ENCODE measurements at regions not wholly inside any gene's neighbourhood (a gene's known extent, or its start where the extent isn't known, plus 50 kb on each side); places are given as distances from the start of the nearest gene placed in this dataset.

DNA sequence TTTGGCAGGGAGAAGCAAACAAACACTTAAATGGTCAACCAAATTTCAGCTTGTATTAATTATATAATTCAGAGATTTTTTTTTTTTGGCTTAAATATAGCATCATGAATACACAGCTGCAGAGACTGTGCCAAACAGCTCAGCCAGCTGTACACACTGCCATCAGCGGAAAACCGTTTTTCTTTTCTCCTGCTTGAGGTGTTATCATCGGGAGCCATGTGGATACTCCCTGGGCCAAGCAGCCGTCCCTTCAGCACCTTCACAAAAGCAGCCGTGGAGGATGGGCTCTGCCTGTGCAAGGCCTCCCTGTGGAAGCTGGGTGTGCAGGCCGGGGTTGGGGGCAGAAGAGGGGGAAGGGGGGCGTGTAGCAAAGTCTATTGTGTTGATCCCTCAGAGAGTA, 85.0 kb downstream of the NUF2 start:
- no peak for FAIRE-seq

DNA sequence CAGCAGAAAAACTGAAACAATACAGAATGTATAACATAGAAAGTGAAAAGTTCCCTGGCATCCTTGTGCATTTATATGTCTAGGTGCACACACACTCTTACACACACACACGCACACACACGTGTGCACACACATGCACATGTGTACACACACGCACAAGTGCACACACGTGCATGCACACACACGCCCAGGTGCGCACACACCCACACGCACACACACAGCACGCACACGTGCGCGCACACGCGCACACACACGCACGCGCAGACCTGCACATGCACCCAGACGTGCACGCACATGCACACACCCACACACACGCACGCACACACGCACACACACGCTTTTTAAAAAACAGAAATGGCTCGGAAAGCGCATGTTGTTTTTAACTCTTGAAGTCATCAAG, 86.5 kb downstream of the NUF2 start:
- no peak for FAIRE-seq

DNA sequence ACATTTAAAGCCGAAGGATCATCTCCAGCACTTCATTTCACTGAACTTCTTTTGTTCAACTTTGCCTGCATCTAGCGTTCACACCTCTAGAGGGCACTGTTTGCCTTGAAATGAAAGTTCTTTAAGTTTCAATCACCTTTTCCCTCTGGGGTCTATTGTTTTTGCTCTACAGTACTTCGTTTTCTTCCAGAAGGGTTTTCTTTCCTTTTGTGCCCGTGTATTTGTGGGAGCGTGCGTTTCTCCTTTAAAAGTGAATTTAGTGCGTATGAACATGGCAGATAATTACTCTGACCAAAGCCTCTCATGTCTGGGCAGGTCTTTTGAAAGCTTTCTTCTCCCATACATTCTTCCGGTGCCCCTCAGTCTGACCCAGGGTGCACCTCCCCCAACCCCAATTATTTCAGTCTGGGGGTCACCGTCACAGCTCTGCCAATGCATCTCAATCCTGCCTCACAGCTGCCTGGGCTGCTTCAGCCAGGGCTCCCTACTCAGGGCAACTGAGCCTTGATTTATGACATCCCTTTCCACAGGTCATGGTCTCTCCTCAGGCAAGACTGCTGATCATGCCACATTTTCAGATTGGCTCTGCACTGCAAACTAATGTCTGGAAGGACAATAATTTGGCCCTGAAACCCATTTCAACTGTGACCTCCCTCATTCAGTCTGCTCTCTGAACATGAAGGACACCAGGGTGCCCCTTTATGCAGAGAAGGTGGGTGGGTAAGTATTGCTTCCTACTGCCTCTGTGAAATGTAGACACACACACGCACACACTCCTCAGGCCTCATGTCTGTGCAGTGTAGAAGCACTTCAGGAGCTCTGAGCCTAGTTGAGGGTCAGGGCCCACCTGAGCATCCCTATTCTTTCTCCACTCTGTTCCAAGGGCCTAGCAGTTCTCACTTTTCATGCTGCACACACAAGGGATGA, 88.6 kb downstream of the NUF2 start:
- no peak for FAIRE-seq

DNA sequence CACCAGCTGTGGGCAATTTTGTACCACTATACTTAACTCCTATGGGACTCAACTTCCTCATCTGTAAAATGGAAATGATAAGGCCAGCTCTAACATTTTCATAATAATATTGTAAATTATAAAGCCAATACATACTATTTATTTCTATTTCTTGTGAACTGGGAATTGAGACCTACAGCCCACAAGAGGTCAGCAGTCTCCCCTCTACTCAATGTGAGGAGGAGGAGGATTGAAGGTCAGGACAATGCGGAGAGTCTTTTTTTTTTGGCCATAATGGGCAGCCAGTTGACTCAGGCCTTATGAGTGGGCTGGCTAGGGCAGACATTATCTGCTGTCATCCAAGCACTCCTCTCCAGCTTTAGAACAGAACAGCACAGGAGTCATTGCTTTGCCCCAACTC, 90.5 kb downstream of the NUF2 start:
- no peak for FAIRE-seq

DNA sequence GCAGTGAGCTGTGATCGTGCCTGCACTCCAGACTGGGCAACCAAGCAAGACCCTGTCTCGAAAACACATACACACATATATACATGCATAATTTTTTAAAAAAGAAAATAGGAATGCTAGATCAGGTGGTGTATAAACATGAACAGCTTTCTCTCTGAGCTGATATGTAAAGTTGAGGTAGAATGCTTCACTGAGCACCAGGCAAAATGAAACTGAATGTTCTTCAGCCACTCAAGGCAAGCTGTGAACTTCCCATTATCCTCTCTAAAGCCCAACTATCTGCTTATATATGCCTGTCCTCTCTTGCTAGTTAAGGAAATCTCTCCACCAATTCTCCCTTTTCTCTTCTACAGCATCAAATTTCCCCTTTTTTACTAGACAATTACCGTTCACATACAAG, 93.0 kb downstream of the NUF2 start:
- no peak for FAIRE-seq

DNA sequence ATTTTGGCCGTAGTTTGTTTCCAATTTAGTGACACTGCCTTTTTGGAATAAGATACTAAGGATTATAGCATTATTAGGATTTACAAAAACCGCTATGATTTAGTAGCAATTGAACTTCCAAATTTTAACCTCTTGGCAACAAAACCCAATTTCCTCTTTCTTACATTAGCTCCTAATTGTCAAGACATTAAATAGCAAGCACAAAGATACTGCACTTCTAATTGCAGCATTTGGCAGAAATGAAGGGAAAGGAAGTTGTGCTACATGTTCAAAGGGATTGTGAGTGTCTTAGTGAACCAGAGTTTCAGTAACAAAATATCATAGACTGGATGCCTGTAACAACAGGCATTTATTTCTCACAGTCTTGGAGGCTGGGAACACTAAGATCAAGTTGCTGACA, 99.9 kb downstream of the NUF2 start:
- no peak for FAIRE-seq

DNA sequence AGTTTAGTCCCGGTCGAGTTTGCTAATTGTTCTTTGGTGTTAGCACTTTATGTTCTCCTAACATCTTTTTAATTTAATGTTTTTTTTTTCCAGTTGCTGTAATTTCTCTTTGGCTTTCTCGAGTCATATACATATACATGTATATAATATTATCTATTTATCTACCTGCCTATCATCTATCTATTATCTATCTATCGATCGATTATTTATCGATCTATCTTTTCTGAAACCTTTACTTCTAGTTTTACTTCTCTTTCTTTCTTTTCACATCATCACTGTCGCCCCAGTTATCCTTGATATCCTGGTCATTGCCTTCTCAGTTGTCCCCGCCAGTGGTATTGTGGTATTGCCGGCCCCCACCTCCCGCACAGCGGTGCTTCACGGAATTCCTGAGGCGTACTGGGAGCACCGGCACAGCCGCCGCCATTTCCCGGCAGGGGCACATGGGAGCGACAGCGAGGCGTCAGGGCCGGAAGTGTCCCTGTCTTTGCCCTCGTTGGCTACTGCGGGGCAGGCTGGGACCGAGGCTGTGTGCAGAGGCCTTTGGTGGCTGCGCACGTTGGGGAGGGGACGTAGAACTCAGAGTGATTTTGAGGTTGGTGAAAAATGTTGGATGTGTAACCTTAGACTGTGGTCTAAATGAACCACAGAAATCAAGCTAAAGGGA, 101.1 kb downstream of the NUF2 start:
- no peak for FAIRE-seq

DNA sequence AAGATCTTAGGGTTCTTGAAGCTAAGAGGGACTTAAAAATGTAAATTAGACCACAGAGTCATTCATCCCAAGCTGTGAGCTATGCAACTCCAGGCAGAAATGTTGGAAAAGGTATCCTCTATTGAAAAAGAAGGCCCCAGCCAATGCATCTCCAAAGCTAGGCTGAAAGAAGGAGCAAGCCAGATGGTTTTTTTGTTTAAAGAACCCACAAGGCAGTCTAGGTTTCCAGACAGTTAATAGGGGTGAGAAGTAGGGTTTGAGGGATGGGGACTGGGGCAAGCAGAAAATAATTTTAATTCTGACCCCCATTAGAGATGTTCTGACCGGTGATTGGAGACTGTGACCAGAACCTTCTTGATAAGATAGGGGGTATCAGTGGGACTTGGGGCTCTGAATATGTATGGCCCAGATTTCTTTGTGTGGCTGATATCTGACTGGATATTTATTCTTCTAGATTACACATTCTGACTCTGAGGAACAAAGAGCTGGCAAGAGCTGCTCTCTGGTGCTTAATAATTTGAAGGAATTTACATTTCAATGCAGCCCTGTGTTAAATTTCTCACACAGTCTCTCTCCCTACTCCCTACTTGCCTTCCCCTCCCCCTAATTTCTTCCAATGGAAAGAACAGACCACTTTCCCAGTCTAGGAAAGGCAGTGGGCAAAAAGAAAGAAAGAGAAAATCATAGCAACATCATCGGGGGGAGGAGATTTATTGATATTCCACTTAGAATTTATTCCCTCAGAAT, 104.9 kb downstream of the NUF2 start:
- no peak for FAIRE-seq

DNA sequence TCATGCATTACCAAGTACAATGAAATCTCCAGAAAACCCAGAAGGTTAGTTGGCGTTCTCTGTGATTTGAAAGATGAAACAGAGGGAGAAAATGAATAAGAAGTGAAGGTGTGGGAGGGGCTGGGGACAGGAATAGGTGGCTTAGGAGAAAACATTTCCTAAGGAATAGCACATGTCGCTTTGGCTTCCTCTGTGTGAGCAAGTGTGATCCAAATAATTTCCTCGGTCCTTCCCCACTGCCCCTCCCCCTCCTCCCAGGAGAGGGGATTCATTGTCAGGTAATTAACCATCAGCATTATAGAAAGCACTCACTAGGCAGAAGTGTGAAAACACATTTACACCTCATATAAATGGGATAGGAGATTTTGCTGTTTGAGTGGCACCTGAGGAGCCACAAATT, 105.5 kb downstream of the NUF2 start:
- no peak for FAIRE-seq

DNA sequence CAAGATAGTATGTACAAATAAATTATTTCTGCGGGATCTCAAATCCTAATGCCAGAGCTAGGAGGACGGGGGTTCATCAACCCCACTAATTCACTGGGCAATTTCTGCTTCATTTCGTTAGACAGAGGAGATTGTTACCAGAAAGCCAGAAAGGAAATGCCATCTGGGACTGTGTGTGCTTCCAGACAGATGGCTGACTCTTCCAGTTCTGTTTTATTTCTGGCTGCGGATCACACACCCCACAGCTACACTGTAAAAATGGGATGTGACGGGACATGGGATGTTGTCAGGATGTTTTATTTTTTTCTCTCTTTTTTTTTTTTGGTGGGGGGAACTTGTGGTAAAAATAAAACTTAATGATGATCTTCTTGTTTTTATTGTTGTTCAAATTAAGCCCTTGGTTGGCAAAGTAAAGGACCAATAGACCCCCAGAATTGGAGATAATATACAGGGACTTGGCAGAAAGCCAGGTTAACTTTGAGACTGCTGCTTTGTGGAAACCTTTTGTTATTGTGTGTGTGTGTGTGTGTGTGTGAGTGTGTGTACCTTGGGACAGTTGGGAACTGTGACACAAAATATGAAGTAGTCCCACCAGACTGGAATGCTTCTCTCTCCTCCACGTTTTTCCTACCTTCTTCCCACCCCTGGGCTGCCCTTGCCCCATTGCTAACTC, 114.5 kb downstream of the NUF2 start:
- no peak for FAIRE-seq

DNA sequence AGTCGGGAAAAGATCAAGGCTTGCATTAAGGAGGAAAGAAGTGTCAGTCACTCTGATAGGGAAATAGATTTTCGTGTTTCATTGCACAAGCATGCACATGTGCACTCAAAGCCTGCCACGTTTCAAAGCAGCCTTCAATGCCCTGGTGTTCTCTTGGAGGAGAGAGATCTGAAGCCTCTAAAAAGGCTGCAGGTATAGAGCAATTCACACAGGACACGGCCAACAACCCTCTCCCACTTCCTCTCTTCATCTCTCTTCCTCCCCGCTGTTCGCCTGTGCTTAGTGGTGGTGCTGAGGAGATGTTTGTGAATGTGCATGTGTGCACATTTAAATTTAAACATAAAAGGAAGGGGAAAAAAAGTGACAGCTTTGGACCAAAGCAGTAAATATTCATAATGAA, 117.7 kb downstream of the NUF2 start:
- FAIRE-seq, result no peak

DNA sequence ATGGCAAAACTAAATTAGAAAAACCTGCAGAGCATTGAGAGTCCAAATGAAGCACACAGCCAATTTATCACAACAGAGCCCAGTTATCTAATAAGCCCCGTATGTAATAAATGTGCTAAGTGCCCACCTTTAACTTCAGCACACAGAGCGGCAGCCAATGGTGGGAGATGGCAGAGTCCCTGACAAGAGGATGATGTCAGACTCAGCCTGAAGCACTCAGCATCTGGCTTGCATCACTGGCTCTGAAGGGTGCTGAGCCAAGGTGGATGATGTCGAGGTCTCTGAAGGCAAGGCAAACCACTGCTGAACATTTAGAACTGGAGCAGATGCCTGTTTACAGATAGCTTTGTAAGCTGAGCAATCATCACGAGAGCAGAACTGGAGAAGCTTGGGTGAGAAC, 118.3 kb downstream of the NUF2 start:
- no peak for FAIRE-seq

DNA sequence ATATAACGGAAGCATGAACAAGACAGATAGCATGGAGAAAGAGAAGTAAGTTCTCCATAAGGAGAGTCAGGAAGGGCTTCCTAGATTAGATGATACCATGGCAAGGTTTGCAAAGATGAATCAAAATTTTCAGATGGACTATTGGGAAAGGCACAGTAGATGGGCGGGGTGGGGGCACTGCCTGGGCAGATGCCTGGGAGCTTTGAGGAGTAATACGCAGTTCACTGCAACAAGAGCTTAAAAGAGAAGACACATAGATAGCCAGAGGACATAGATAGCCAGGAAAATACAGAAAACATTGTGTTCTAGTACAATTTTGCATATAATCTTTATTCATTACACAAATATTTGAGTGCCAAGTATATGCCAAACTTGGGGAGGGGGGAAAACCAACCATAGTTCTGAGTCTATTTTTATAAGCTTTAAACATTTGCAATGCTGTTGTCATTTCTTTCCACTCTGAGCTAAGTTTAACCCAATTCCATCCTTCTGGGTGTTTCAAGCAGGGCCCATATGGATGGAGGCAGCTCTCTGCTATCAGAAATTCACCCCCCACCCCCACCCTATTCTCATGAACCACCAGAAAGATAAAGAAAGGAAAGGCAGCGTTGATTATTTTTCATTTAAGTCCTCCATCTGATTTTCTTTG, 120.6 kb downstream of the NUF2 start:
- FAIRE-seq, result no peak

DNA sequence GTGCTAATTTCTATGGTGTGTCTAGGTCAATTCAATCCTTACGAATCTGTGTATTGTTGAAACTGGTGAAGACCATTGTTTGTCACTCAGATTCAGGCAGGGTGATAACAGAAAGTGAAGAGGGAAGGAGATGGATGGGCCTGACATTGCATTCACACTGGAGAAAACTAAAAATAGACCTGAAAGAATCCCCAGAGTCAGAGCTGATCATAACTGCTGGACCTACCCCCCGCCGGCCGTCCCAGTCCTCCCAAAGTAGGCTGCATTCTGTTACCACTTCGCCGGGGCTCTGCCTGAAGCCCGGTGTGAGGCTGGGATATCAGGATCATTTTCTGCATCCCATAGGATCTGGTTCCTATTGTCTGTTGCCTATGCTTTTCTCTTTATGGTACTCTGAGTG, 121.1 kb downstream of the NUF2 start:
- FAIRE-seq, result no peak

DNA sequence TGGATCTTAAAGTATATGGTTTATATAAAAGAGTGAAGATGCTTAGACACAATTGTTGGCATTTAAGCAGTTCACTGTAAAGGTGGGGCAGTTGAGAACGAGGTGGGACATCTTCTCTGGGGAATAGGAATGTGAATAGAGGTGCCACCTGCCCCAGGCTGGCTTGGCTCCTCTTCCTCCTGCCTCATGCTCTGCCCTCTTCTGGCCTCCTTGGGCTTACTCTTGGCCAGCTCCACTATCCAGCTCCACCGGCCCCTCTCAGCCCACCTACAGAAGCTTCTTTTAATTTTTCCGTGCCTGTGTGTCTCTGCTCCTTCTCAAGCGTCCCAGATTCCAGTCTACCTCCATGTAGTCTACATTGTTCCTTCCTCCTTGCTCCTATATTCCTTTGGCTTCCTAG, 122.1 kb downstream of the NUF2 start:
- FAIRE-seq, result no peak

DNA sequence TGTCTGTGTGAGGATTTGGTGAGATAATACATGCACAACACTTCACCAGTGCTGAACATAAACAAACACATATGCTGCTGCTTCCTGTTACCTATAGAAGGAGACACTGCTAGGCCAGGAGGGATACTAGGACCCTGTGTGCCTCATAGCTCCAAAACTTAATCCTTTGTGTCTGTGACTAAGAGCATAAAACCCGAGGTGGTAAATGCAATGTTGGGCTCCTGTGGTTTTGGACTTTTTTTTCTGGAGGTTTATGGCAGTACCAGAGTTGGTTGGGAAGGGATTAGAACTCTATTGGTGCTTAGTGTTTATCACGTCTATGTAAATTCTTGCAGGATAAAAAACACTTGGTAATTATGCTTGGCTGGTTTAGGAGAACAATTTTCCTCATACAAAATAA, 122.9 kb downstream of the NUF2 start:
- no peak for FAIRE-seq

DNA sequence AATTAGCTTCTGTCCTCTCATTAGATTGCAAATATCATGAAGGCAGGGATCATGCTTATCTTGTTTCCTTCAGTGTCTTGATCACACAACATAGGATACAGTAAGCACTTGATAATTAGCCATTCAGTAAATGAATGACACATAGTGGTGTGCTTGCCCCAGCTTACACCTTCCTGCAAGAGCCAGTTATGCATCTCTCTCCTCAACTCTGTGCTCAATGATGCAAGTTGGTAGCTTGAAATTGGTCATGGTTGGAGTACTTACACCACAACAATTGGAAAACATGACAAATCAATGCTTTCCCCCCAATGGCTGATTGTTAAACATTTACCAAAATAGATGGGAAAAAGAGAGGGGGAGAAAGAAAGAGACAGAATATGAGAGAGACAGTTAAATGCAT, 129.2 kb downstream of the NUF2 start:
- no peak for FAIRE-seq

DNA sequence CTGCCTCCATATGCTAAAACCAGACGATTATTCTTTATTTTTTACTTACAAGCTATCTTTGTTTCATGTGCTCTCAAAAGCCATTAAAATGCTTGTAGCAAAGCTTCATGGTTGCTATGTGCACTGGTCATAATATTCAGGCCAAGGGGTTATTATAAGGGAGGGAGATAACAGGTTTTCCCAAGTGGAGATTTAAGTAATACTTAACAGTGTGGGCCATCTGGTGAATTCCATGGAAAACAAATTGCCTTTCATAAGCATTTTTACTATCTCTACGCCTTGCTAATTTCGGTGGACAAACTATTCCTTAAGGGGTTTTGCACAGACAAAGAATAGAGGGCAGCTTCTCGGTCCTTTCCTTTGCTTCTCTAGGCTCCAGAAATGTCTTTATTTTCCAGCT, 137.8 kb downstream of the NUF2 start:
- no peak for FAIRE-seq

DNA sequence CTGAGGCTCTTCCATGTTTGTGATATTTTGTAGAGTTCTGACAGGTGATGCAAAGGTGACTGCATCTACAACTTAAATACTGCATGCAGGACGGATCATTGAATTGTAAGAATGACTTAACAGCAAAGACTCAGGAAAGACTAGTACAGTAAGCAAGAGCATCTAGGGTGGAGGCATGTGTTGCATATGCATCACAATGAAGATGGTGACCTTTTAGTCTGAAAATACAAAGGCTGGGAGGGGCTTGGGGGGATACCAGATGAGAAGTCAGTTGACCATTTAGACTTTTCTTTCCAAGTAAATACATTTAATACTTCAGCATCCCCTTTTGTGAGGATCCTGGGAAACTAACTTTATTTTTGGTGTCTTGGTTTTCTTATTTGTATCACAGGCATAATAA, 145.5 kb downstream of the NUF2 start:
- FAIRE-seq, result no peak

DNA sequence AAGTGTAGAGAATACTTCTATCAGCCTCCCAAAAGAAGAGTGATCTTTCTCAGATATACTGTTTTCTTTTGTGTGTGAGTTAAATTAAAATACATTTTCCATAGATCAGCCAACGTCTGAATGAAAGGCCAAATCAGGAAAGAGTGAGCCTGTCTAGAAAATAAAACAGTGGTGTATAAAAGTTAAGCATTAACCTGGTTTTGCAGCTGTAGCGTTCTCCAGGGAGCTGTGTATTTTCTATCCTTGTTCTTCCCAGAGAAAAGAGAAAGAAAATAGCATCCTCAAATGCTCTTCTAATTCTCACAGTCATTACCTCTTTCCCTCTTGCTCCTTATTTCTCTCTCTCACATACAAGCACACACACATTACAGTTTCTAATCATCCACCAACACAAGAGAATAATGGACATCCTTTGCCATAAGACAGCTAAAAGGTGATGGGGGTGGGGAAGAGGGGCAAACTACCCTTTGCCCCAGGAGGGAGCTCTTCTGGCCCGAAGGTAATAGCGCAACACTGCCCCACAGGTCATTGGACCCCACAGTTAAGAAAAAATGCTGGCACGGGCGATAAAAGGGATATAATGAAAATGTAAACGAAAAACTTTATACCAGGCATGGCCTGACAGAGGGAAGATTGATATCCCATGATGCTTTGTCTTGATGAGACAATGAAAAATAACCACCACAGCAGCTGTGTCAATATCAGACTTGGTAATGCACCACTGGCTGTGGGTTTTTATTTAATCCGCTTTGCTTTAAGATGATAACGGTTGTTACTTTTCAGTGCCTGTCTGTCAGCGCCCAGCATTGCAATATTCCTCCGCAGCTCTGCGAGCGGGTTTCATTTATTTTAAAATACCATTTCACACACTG, 150.3 kb downstream of the NUF2 start:
- FAIRE-seq, result no peak

DNA sequence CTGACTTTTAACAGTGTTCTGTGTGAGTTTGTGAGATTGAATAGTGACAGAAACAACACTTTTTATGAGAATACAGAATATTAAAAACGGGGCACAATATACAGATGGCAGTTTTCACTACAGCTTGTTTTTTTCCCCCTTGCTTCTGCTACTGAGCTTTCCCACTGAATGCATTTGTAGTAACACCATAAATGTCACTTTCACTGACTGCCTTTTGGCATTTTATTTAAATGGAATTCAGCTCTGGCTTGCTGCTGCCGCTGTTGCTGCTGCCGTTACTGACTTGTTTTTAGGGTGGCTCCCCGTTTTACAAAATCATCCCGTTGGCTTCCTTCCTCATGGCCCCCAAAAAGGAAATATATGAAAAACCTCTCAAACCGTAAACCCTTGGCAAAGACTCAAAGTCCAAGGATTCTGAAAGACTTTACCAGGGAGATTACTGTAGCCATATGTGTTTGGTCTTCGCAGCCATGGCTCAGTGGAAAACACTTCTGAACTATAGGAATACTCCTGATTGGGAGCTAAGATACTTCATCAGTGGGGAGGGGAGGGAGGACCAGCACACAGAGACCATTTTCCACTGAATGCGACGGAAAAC, 151.0 kb downstream of the NUF2 start:
- FAIRE-seq, result no peak

Data from colon (tissue), 2 donors.